GM18868 (cell line): ENCODE measurements at regions not wholly inside any gene's neighbourhood (a gene's known extent, or its start where the extent isn't known, plus 50 kb on each side); places are given as distances from the start of the nearest gene placed in this dataset.
"Not testable (repeated sequence)": the region's sequence is repeated elsewhere in the genome, so short reads cannot be mapped to it uniquely, and the experiment has no call there.

ENCODE experiments used
- ATAC-seq: cut with Tn5 transposase; IDR thresholded peaks from one replicate; pipeline ENCODE4 v1.9.1; 2021; ENCODE audit warnings: mild to moderate bottlenecking, moderate library complexity; ENCODE audit not compliant: unreplicated experiment

GRCh38 chr3:194938845-194939531 is 253.3 kb downstream of the FAM43A start:
- no peak for ATAC-seq

GRCh38 chr3:194939532-194939909 is 253.8 kb downstream of the FAM43A start:
- no peak for ATAC-seq

GRCh38 chr3:194939949-194940770 is 254.5 kb downstream of the FAM43A start:
- no peak for ATAC-seq

- ATAC-seq: no peak
Observed at GRCh38 chr3:194941360-194941955, 255.8 kb downstream of the FAM43A start.

GRCh38 chr3:194941956-194942511 is 256.4 kb downstream of the FAM43A start:
- no peak for ATAC-seq

GRCh38 chr3:194944526-194944925 is 258.8 kb downstream of the FAM43A start:
- no peak for ATAC-seq

GRCh38 chr3:194945508-194945907 is 259.8 kb downstream of the FAM43A start:
- ATAC-seq: no peak

GRCh38 chr3:194946091-194946490 is 260.4 kb downstream of the FAM43A start:
- ATAC-seq: no peak

- no peak for ATAC-seq
Observed at GRCh38 chr3:194949592-194949991, 263.9 kb downstream of the FAM43A start.

- no peak for ATAC-seq
Observed at GRCh38 chr3:194950906-194951628, 265.4 kb downstream of the FAM43A start.

GRCh38 chr3:194951629-194951920 is 265.9 kb downstream of the FAM43A start:
- ATAC-seq: not testable (repeated sequence)

- no peak for ATAC-seq
Observed at GRCh38 chr3:194951931-194952582, 266.4 kb downstream of the FAM43A start.

- no peak for ATAC-seq
Observed at GRCh38 chr3:194952841-194953241, 267.2 kb downstream of the FAM43A start.

GRCh38 chr3:194953291-194953690 is 267.6 kb downstream of the FAM43A start:
- ATAC-seq: no peak

- no peak for ATAC-seq
Observed at GRCh38 chr3:194955546-194955945, 269.9 kb downstream of the FAM43A start.

- no peak for ATAC-seq
Observed at GRCh38 chr3:194955979-194956696, 270.5 kb downstream of the FAM43A start.

- ATAC-seq: no peak
Observed at GRCh38 chr3:194956697-194957396, 271.2 kb downstream of the FAM43A start.

- no peak for ATAC-seq
Observed at GRCh38 chr3:194957743-194958240, 272.1 kb downstream of the FAM43A start.

- no peak for ATAC-seq
Observed at GRCh38 chr3:194959217-194959616, 273.5 kb downstream of the FAM43A start.
